ENCODE measurements at regions not wholly inside any gene's neighbourhood (a gene's known extent, or its start where the extent isn't known, plus 50 kb on each side); places are given as distances from the start of the nearest gene placed in this dataset.

- DNase-seq (ENCODE audit: low read depth, low spot score), result no peak
Observed at GRCh38 chr9:106704056-106704615, 158.8 kb upstream of the ZNF462 start.

- DNase-seq (ENCODE audit: low read depth, low spot score), result no peak
Observed at GRCh38 chr9:106707291-106707690, 155.7 kb upstream of the ZNF462 start.

GRCh38 chr9:106707738-106708474, 155.1 kb upstream of the ZNF462 start:
- no peak for DNase-seq (ENCODE audit: low read depth, low spot score)

GRCh38 chr9:106708475-106709146, 154.4 kb upstream of the ZNF462 start:
- no peak for DNase-seq (ENCODE audit: low read depth, low spot score)

GRCh38 chr9:106712279-106712678, 150.7 kb upstream of the ZNF462 start:
- no peak for DNase-seq (ENCODE audit: low read depth, low spot score)

GRCh38 chr9:106713206-106713605, 149.8 kb upstream of the ZNF462 start:
- DNase-seq (ENCODE audit: low read depth, low spot score), result no peak

- DNase-seq (ENCODE audit: low read depth, low spot score), result no peak
Observed at GRCh38 chr9:106716820-106717219, 146.1 kb upstream of the ZNF462 start.

- no peak for DNase-seq (ENCODE audit: low read depth, low spot score)
Observed at GRCh38 chr9:106717686-106718085, 145.3 kb upstream of the ZNF462 start.

- no peak for DNase-seq (ENCODE audit: low read depth, low spot score)
Observed at GRCh38 chr9:106718936-106719335, 144.0 kb upstream of the ZNF462 start.

GRCh38 chr9:106722051-106722753, 140.8 kb upstream of the ZNF462 start:
- no peak for DNase-seq (ENCODE audit: low read depth, low spot score)

- no peak for DNase-seq (ENCODE audit: low read depth, low spot score)
Observed at GRCh38 chr9:106723926-106724325, 139.0 kb upstream of the ZNF462 start.

GRCh38 chr9:106724566-106724965, 138.4 kb upstream of the ZNF462 start:
- no peak for DNase-seq (ENCODE audit: low read depth, low spot score)

GRCh38 chr9:106726070-106726815, 136.7 kb upstream of the ZNF462 start:
- no peak for DNase-seq (ENCODE audit: low read depth, low spot score)

GRCh38 chr9:106727969-106728368, 135.0 kb upstream of the ZNF462 start:
- no peak for DNase-seq (ENCODE audit: low read depth, low spot score)

GRCh38 chr9:106728860-106729259, 134.1 kb upstream of the ZNF462 start:
- no peak for DNase-seq (ENCODE audit: low read depth, low spot score)

GRCh38 chr9:106731910-106732309, 131.1 kb upstream of the ZNF462 start:
- no peak for DNase-seq (ENCODE audit: low read depth, low spot score)

GRCh38 chr9:106733828-106734380, 129.1 kb upstream of the ZNF462 start:
- no peak for DNase-seq (ENCODE audit: low read depth, low spot score)

GRCh38 chr9:106737516-106737915, 125.5 kb upstream of the ZNF462 start:
- no peak for DNase-seq (ENCODE audit: low read depth, low spot score)

- DNase-seq (ENCODE audit: low read depth, low spot score), result no peak
Observed at GRCh38 chr9:106738109-106738508, 124.9 kb upstream of the ZNF462 start.

GRCh38 chr9:106745457-106745856, 117.5 kb upstream of the ZNF462 start:
- no peak for DNase-seq (ENCODE audit: low read depth, low spot score)

GRCh38 chr9:106745876-106746275, 117.1 kb upstream of the ZNF462 start:
- DNase-seq (ENCODE audit: low read depth, low spot score), result no peak
